ENCODE measurements at regions not wholly inside any gene's neighbourhood (a gene's known extent, or its start where the extent isn't known, plus 50 kb on each side); places are given as distances from the start of the nearest gene placed in this dataset.

DNA sequence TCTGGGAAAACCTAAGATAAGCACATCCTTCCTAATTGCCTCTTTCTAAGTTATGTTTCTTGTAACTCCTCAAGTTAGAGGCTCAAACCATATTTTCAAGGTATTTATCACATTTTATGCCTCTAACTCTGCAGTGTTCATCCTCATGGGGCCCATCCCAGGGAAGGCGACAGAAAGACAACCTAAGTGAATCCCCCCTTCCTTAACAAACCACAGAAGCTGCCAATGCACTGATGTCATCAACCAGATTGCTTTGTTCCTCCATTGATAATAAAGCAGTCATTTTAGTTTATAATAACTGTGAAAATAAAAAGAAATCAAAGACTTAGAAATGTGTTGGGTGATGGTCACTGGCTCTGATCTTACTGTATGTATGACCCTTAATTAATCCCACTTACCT is 119.5 kb upstream of the TCF21 start:
- Histone ChIP-seq H3K9me3 (no peaks in the 10 kb centered on the region), H3K4me3 (ENCODE audit: low read depth, low read length) (no peak overlapping the region), H3K27me3 (replicated peaks; ENCODE audit: control insufficient read depth, insufficient read depth, low read length) (no peaks in the 10 kb centered on the region), H3K36me3 (ENCODE audit: control insufficient read depth, insufficient read depth, low read length) (no peaks in the 10 kb centered on the region), H3K4me1 (no peaks in the 10 kb centered on the region)
- H3K9me3 Mint-ChIP-seq (ENCODE audit: unreplicated experiment): no peaks in the 10 kb centered on the region
- no peak overlapping the region for H3K27ac Mint-ChIP-seq (ENCODE audit: unreplicated experiment)
- no TSS peak for BruUV-seq (replicated peaks)
- peaks cover 7% of the 10 kb centered on the region for H3K27me3 Mint-ChIP-seq (ENCODE audit: insufficient read depth, unreplicated experiment)
- no peaks in the 10 kb centered on the region for H3K36me3 Mint-ChIP-seq (ENCODE audit: insufficient read depth, unreplicated experiment)
- H3K4me3 Mint-ChIP-seq (ENCODE audit: unreplicated experiment): no peak overlapping the region
- TF ChIP-seq, protein P1, sequence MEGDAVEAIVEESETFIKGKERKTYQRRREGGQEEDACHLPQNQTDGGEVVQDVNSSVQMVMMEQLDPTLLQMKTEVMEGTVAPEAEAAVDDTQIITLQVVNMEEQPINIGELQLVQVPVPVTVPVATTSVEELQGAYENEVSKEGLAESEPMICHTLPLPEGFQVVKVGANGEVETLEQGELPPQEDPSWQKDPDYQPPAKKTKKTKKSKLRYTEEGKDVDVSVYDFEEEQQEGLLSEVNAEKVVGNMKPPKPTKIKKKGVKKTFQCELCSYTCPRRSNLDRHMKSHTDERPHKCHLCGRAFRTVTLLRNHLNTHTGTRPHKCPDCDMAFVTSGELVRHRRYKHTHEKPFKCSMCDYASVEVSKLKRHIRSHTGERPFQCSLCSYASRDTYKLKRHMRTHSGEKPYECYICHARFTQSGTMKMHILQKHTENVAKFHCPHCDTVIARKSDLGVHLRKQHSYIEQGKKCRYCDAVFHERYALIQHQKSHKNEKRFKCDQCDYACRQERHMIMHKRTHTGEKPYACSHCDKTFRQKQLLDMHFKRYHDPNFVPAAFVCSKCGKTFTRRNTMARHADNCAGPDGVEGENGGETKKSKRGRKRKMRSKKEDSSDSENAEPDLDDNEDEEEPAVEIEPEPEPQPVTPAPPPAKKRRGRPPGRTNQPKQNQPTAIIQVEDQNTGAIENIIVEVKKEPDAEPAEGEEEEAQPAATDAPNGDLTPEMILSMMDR (IDR thresholded peaks at IDR 0.05; ENCODE audit: insufficient read depth in 1 of 2, low read depth in 1 of 2, low read length in 1 of 2, severe bottlenecking in 1 of 2, unreplicated experiment in 1 of 2): no peak
- no peak for DNase-seq
- no peaks in the 10 kb centered on the region for H3K4me1 Mint-ChIP-seq (ENCODE audit: low read depth, unreplicated experiment)
- intact Hi-C loops (cut with micrococcal nuclease; ENCODE audit: unreplicated experiment): no loop called here
- ChIA-PET CTCF (no interaction called here), POLR2A (no interaction called here)

DNA sequence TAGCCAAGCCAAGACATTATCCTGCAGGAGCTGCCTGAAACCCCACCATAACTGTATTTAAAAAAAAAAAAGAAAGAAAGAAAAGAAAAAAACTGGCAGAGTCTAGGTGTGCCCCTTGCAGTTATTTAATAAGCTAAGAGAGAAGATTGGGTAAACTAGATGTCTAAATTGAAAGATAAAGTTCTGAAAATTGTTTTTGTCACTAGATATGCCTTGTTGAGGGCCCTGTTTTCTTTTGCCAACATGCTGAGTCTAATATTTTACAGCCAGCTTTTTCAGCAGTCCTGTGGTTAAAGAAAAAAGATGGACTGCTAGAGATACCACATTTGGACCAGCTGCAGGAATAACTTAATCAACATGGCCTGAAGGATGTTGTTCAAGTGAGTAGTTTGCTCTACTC is 116.3 kb upstream of the TCF21 start:
- no peaks in the 10 kb centered on the region for H3K4me1 Mint-ChIP-seq (ENCODE audit: low read depth, unreplicated experiment)
- intact Hi-C loops (cut with micrococcal nuclease; ENCODE audit: unreplicated experiment): no loop called here
- DNase-seq: no peak
- H3K27me3 Mint-ChIP-seq (ENCODE audit: insufficient read depth, unreplicated experiment): peaks cover 7% of the 10 kb centered on the region
- H3K36me3 Mint-ChIP-seq (ENCODE audit: insufficient read depth, unreplicated experiment): no peaks in the 10 kb centered on the region
- no peaks in the 10 kb centered on the region for H3K9me3 Mint-ChIP-seq (ENCODE audit: unreplicated experiment)
- H3K27ac Mint-ChIP-seq (ENCODE audit: unreplicated experiment): no peak overlapping the region
- Histone ChIP-seq H3K9me3 (no peaks in the 10 kb centered on the region), H3K36me3 (ENCODE audit: control insufficient read depth, insufficient read depth, low read length) (no peaks in the 10 kb centered on the region), H3K27me3 (replicated peaks; ENCODE audit: control insufficient read depth, insufficient read depth, low read length) (no peaks in the 10 kb centered on the region), H3K4me1 (no peaks in the 10 kb centered on the region), H3K4me3 (ENCODE audit: low read depth, low read length) (no peak overlapping the region)
- H3K4me3 Mint-ChIP-seq (ENCODE audit: unreplicated experiment): no peak overlapping the region
- ChIA-PET POLR2A (no interaction called here), CTCF (no interaction called here)
- BruUV-seq (replicated peaks): no TSS peak
- TF ChIP-seq, protein P1 (IDR thresholded peaks at IDR 0.05; ENCODE audit: insufficient read depth in 1 of 2, low read depth in 1 of 2, low read length in 1 of 2, severe bottlenecking in 1 of 2, unreplicated experiment in 1 of 2): no peak

DNA sequence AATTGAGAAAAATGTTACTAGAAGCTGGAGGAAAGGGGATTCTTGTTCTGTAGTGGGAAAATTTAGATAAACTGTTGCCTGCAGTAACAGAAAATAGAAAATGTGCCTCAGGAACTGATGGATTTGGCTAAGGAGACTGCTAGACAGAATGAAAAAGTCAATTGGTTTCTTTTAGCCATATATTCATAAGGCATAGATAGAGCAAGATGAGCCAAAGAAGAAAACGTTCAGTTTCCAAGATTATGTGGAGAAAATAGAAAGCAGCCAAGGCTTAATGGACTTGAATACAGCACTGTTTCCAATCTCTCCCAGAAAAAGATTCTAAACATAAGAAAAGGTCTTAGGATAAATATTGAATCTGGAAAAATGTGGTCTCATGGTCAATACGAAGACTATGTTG is 115.1 kb upstream of the TCF21 start:
- no peak overlapping the region for H3K4me3 Mint-ChIP-seq (ENCODE audit: unreplicated experiment)
- Histone ChIP-seq H3K36me3 (ENCODE audit: control insufficient read depth, insufficient read depth, low read length) (no peaks in the 10 kb centered on the region), H3K4me1 (no peaks in the 10 kb centered on the region), H3K9me3 (no peaks in the 10 kb centered on the region), H3K4me3 (ENCODE audit: low read depth, low read length) (no peak overlapping the region), H3K27me3 (replicated peaks; ENCODE audit: control insufficient read depth, insufficient read depth, low read length) (no peaks in the 10 kb centered on the region)
- no peaks in the 10 kb centered on the region for H3K4me1 Mint-ChIP-seq (ENCODE audit: low read depth, unreplicated experiment)
- H3K36me3 Mint-ChIP-seq (ENCODE audit: insufficient read depth, unreplicated experiment): no peaks in the 10 kb centered on the region
- H3K9me3 Mint-ChIP-seq (ENCODE audit: unreplicated experiment): no peaks in the 10 kb centered on the region
- H3K27me3 Mint-ChIP-seq (ENCODE audit: insufficient read depth, unreplicated experiment): peaks cover 7% of the 10 kb centered on the region
- no peak for DNase-seq
- BruUV-seq (replicated peaks): no TSS peak
- ChIA-PET CTCF (no interaction called here), POLR2A (no interaction called here)
- H3K27ac Mint-ChIP-seq (ENCODE audit: unreplicated experiment): no peak overlapping the region
- intact Hi-C loops (cut with micrococcal nuclease; ENCODE audit: unreplicated experiment): no loop called here
- TF ChIP-seq, protein P1 (IDR thresholded peaks at IDR 0.05; ENCODE audit: insufficient read depth in 1 of 2, low read depth in 1 of 2, low read length in 1 of 2, severe bottlenecking in 1 of 2, unreplicated experiment in 1 of 2): no peak

All from Caco-2 (cell line).